IgD-negative memory B cell (primary cell): ENCODE measurements at regions not wholly inside any gene's neighbourhood (a gene's known extent, or its start where the extent isn't known, plus 50 kb on each side); places are given as distances from the start of the nearest gene placed in this dataset.

Experiments
- H3K27ac Mint-ChIP-seq, 3 donors: one replicate each; pipeline ENCODE4 v1.8.0; 2020 to 2022; ENCODE audit warnings: mild to moderate bottlenecking in 3 of 3, mixed read lengths in 3 of 3, moderate library complexity in 1 of 3
- H3K27me3 Mint-ChIP-seq: one replicate; pipeline ENCODE4 v1.8.0; 2021; ENCODE audit warnings: mixed read lengths
- H3K36me3 Mint-ChIP-seq: one replicate; pipeline ENCODE4 v1.8.0; 2020; ENCODE audit warnings: mild to moderate bottlenecking, mixed read lengths
- H3K4me1 Mint-ChIP-seq, 3 donors: one replicate each; pipeline ENCODE4 v1.8.0; 2020 to 2022; ENCODE audit warnings: mixed read lengths in 3 of 3, mild to moderate bottlenecking in 1 of 3
- H3K4me3 Mint-ChIP-seq, 4 donors: one replicate each; pipeline ENCODE4 v1.8.0; 2020 to 2022; ENCODE audit warnings: mild to moderate bottlenecking in 4 of 4, mixed read lengths in 4 of 4, moderate library complexity in 3 of 4
- H3K9me3 Mint-ChIP-seq, 3 donors: one replicate each; pipeline ENCODE4 v1.8.0; 2020 to 2021; ENCODE audit warnings: mixed read lengths in 3 of 3, mild to moderate bottlenecking in 1 of 3

GRCh38 chr9:118583414-118583813, 785.8 kb downstream of the BRINP1 start:
- peaks cover 0 to 9% (median 2%) of the 10 kb centered on the region in 3 donors for H3K9me3 Mint-ChIP-seq
- H3K36me3 Mint-ChIP-seq: peaks cover 1% of the 10 kb centered on the region
- H3K27me3 Mint-ChIP-seq: peaks cover 2% of the 10 kb centered on the region
- H3K4me3 Mint-ChIP-seq: no peak overlapping the region
- H3K4me1 Mint-ChIP-seq: no peaks in the 10 kb centered on the region
- H3K27ac Mint-ChIP-seq: no peak overlapping the region

GRCh38 chr9:118586978-118587377, 782.3 kb downstream of the BRINP1 start:
- Mint-ChIP-seq H3K27me3 (peaks cover 2% of the 10 kb centered on the region), H3K9me3 (peaks cover 0 to 9% (median 3%) of the 10 kb centered on the region in 3 donors), H3K4me3 (no peak overlapping the region), H3K36me3 (peaks cover 1% of the 10 kb centered on the region), H3K4me1 (no peaks in the 10 kb centered on the region), H3K27ac (no peak overlapping the region)

- Mint-ChIP-seq H3K4me1 (no peaks in the 10 kb centered on the region), H3K36me3 (no peaks in the 10 kb centered on the region), H3K27me3 (no peaks in the 10 kb centered on the region), H3K9me3 (peaks cover 0 to under 1% (median 0%) of the 10 kb centered on the region in 3 donors), H3K4me3 (no peak overlapping the region), H3K27ac (no peak overlapping the region)
Observed at GRCh38 chr9:118594428-118594827, 774.8 kb downstream of the BRINP1 start.

GRCh38 chr9:118595719-118596305, 773.4 kb downstream of the BRINP1 start:
- no peaks in the 10 kb centered on the region for H3K9me3 Mint-ChIP-seq
- no peak overlapping the region for H3K27ac Mint-ChIP-seq
- H3K4me3 Mint-ChIP-seq: no peak overlapping the region
- no peaks in the 10 kb centered on the region for H3K36me3 Mint-ChIP-seq
- no peaks in the 10 kb centered on the region for H3K27me3 Mint-ChIP-seq
- no peaks in the 10 kb centered on the region for H3K4me1 Mint-ChIP-seq

- Mint-ChIP-seq H3K9me3 (no peaks in the 10 kb centered on the region), H3K27me3 (no peaks in the 10 kb centered on the region)
Observed at GRCh38 chr9:118596374-118597015, 772.7 kb downstream of the BRINP1 start.

GRCh38 chr9:118606668-118607067, 762.6 kb downstream of the BRINP1 start:
- H3K4me1 Mint-ChIP-seq: no peaks in the 10 kb centered on the region
- no peaks in the 10 kb centered on the region for H3K36me3 Mint-ChIP-seq
- no peaks in the 10 kb centered on the region for H3K27me3 Mint-ChIP-seq
- peaks cover 0 to 2% (median 0%) of the 10 kb centered on the region in 3 donors for H3K9me3 Mint-ChIP-seq
- no peak overlapping the region for H3K4me3 Mint-ChIP-seq
- no peak overlapping the region for H3K27ac Mint-ChIP-seq

More at GRCh38 chr9:118596374-118597015, 772.7 kb downstream of the BRINP1 start:
- Mint-ChIP-seq H3K27ac (no peak overlapping the region), H3K4me3 (no peak overlapping the region), H3K4me1 (no peaks in the 10 kb centered on the region), H3K36me3 (no peaks in the 10 kb centered on the region)

- Mint-ChIP-seq H3K27me3 (no peaks in the 10 kb centered on the region), H3K27ac (no peak overlapping the region), H3K4me1 (no peaks in the 10 kb centered on the region), H3K9me3 (peaks cover 0 to 2% (median 0%) of the 10 kb centered on the region in 3 donors), H3K4me3 (no peak overlapping the region), H3K36me3 (no peaks in the 10 kb centered on the region)
Observed at GRCh38 chr9:118609355-118610044, 759.7 kb downstream of the BRINP1 start.

- Mint-ChIP-seq H3K36me3 (no peaks in the 10 kb centered on the region), H3K27ac (no peak overlapping the region), H3K4me1 (no peaks in the 10 kb centered on the region)
Observed at GRCh38 chr9:118612201-118612600, 757.0 kb downstream of the BRINP1 start.

GRCh38 chr9:118613996-118614395, 755.2 kb downstream of the BRINP1 start:
- H3K4me1 Mint-ChIP-seq: no peaks in the 10 kb centered on the region
- no peak overlapping the region for H3K27ac Mint-ChIP-seq
- no peaks in the 10 kb centered on the region for H3K36me3 Mint-ChIP-seq
- no peaks in the 10 kb centered on the region for H3K27me3 Mint-ChIP-seq
- H3K9me3 Mint-ChIP-seq: peaks cover 0 to 6% (median 1%) of the 10 kb centered on the region in 3 donors
- H3K4me3 Mint-ChIP-seq: no peak overlapping the region

More at GRCh38 chr9:118612201-118612600, 757.0 kb downstream of the BRINP1 start:
- Mint-ChIP-seq H3K4me3 (no peak overlapping the region), H3K27me3 (no peaks in the 10 kb centered on the region), H3K9me3 (peaks cover 0 to 1% (median 0%) of the 10 kb centered on the region in 3 donors)

- peaks cover 0 to 8% (median 1%) of the 10 kb centered on the region in 3 donors for H3K9me3 Mint-ChIP-seq
- no peaks in the 10 kb centered on the region for H3K4me1 Mint-ChIP-seq
Observed at GRCh38 chr9:118618084-118618483, 751.2 kb downstream of the BRINP1 start.

GRCh38 chr9:118618849-118619248, 750.4 kb downstream of the BRINP1 start:
- H3K4me3 Mint-ChIP-seq: no peak overlapping the region
- H3K9me3 Mint-ChIP-seq: peaks cover 1 to 8% (median 2%) of the 10 kb centered on the region in 3 donors
- no peaks in the 10 kb centered on the region for H3K4me1 Mint-ChIP-seq
- H3K27ac Mint-ChIP-seq: no peak overlapping the region
- no peaks in the 10 kb centered on the region for H3K27me3 Mint-ChIP-seq
- no peaks in the 10 kb centered on the region for H3K36me3 Mint-ChIP-seq

More at GRCh38 chr9:118618084-118618483, 751.2 kb downstream of the BRINP1 start:
- H3K4me3 Mint-ChIP-seq: no peak overlapping the region
- H3K27me3 Mint-ChIP-seq: no peaks in the 10 kb centered on the region
- H3K27ac Mint-ChIP-seq: no peak overlapping the region
- no peaks in the 10 kb centered on the region for H3K36me3 Mint-ChIP-seq

- H3K27ac Mint-ChIP-seq: no peak overlapping the region
- H3K36me3 Mint-ChIP-seq: no peaks in the 10 kb centered on the region
- no peaks in the 10 kb centered on the region for H3K27me3 Mint-ChIP-seq
- peaks cover 2 to 6% (median 6%) of the 10 kb centered on the region in 3 donors for H3K9me3 Mint-ChIP-seq
- no peaks in the 10 kb centered on the region for H3K4me1 Mint-ChIP-seq
- no peak overlapping the region for H3K4me3 Mint-ChIP-seq
Observed at GRCh38 chr9:118624608-118625007, 744.6 kb downstream of the BRINP1 start.

- no peaks in the 10 kb centered on the region for H3K27me3 Mint-ChIP-seq
- no peak overlapping the region for H3K27ac Mint-ChIP-seq
- H3K4me1 Mint-ChIP-seq: no peaks in the 10 kb centered on the region
- peaks cover 9 to 19% (median 12%) of the 10 kb centered on the region in 3 donors for H3K9me3 Mint-ChIP-seq
- no peaks in the 10 kb centered on the region for H3K36me3 Mint-ChIP-seq
- H3K4me3 Mint-ChIP-seq: no peak overlapping the region
Observed at GRCh38 chr9:118630079-118630478, 739.2 kb downstream of the BRINP1 start.

- no peak overlapping the region for H3K4me3 Mint-ChIP-seq
Observed at GRCh38 chr9:118630931-118631595, 738.2 kb downstream of the BRINP1 start.

GRCh38 chr9:118631956-118632355, 737.3 kb downstream of the BRINP1 start:
- no peak overlapping the region for H3K4me3 Mint-ChIP-seq

More at GRCh38 chr9:118630931-118631595, 738.2 kb downstream of the BRINP1 start:
- H3K27ac Mint-ChIP-seq: no peak overlapping the region
- H3K27me3 Mint-ChIP-seq: no peaks in the 10 kb centered on the region
- H3K9me3 Mint-ChIP-seq: peaks cover 9 to 19% (median 12%) of the 10 kb centered on the region in 3 donors
- no peaks in the 10 kb centered on the region for H3K36me3 Mint-ChIP-seq
- no peaks in the 10 kb centered on the region for H3K4me1 Mint-ChIP-seq

More at GRCh38 chr9:118631956-118632355, 737.3 kb downstream of the BRINP1 start:
- H3K27me3 Mint-ChIP-seq: no peaks in the 10 kb centered on the region
- no peaks in the 10 kb centered on the region for H3K4me1 Mint-ChIP-seq
- H3K36me3 Mint-ChIP-seq: no peaks in the 10 kb centered on the region
- H3K9me3 Mint-ChIP-seq: peaks cover 9 to 16% (median 12%) of the 10 kb centered on the region in 3 donors
- H3K27ac Mint-ChIP-seq: no peak overlapping the region
